ENCODE measurements at regions not wholly inside any gene's neighbourhood (a gene's known extent, or its start where the extent isn't known, plus 50 kb on each side); places are given as distances from the start of the nearest gene placed in this dataset.

GRCh38 chr2:34001557-34001956, 402.5 kb upstream of the FAM98A start:
- no peak overlapping the region for H3K27ac Mint-ChIP-seq

GRCh38 chr2:33984131-33984530, 385.0 kb upstream of the FAM98A start:
- Histone ChIP-seq H3K4me3 (replicated peaks in 1 of 3; ENCODE audit: low read depth in 2 of 3, low read length in 3 of 3) (no peak overlapping the region), H3K27me3 (ENCODE audit: control insufficient read depth in 2 of 2, insufficient read depth in 2 of 2, low read length in 2 of 2) (no peaks in the 10 kb centered on the region), H3K27ac (ENCODE audit: low read depth in 1 of 2, low read length in 2 of 2) (no peak overlapping the region), H3K4me1 (ENCODE audit: control insufficient read depth in 1 of 2, insufficient read depth in 2 of 2, low read length in 2 of 2) (no peaks in the 10 kb centered on the region), H4K20me1 (ENCODE audit: insufficient read depth, low read length) (no peaks in the 10 kb centered on the region), H2AFZ (ENCODE audit: insufficient read depth, low read depth, low read length, poor library complexity, severe bottlenecking) (no peak overlapping the region), H3K4me2 (replicated peaks; ENCODE audit: extremely low read depth, low read length, poor library complexity, severe bottlenecking) (no peak overlapping the region), H3K79me2 (ENCODE audit: insufficient read depth, low read length) (no peaks in the 10 kb centered on the region), H3K9ac (ENCODE audit: insufficient read depth, low read length, poor library complexity, severe bottlenecking) (no peak overlapping the region), H3K9me3 (replicated peaks in 1 of 2; ENCODE audit: control insufficient read depth in 1 of 2, insufficient read depth in 1 of 2, low read length in 2 of 2) (peaks cover 3% of the 10 kb centered on the region in 2 donors), H3K36me3 (replicated peaks in 1 of 2; ENCODE audit: control insufficient read depth in 1 of 2, insufficient read depth in 2 of 2, low read length in 2 of 2) (no peaks in the 10 kb centered on the region)
- Mint-ChIP-seq H3K36me3 (no peaks in the 10 kb centered on the region), H3K4me3 (no peak overlapping the region), H3K9me3 (peaks cover 0 to 9% (median 2%) of the 10 kb centered on the region in 7 donors), H3K4me1 (no peaks in the 10 kb centered on the region), H3K27me3 (ENCODE audit: low read depth in 3 of 3) (no peaks in the 10 kb centered on the region), H3K27ac (no peak overlapping the region)
- WGBS (ENCODE audit: insufficient coverage) = no CpG with 5 or more reads among the region's 2 CpGs
- TF ChIP-seq CTCF (IDR thresholded peaks at IDR 0.05) = no peak
- DNase-seq = no peak
- intact Hi-C loops (cut with micrococcal nuclease) = no loop called here

More at GRCh38 chr2:34001557-34001956, 402.5 kb upstream of the FAM98A start:
- Mint-ChIP-seq H3K9me3 (peaks cover 3 to 15% (median 8%) of the 10 kb centered on the region in 7 donors), H3K27me3 (ENCODE audit: low read depth in 3 of 3) (no peaks in the 10 kb centered on the region), H3K4me3 (no peak overlapping the region), H3K4me1 (no peaks in the 10 kb centered on the region), H3K36me3 (no peaks in the 10 kb centered on the region)
- no peak for DNase-seq
- Histone ChIP-seq H3K36me3 (replicated peaks in 1 of 2; ENCODE audit: control insufficient read depth in 1 of 2, insufficient read depth in 2 of 2, low read length in 2 of 2) (no peaks in the 10 kb centered on the region), H3K4me3 (replicated peaks in 1 of 3; ENCODE audit: low read depth in 2 of 3, low read length in 3 of 3) (no peak overlapping the region), H2AFZ (ENCODE audit: insufficient read depth, low read depth, low read length, poor library complexity, severe bottlenecking) (no peak overlapping the region), H3K9me3 (replicated peaks in 1 of 2; ENCODE audit: control insufficient read depth in 1 of 2, insufficient read depth in 1 of 2, low read length in 2 of 2) (peaks cover 8 to 10% of the 10 kb centered on the region in 2 donors), H3K27me3 (ENCODE audit: control insufficient read depth in 2 of 2, insufficient read depth in 2 of 2, low read length in 2 of 2) (no peaks in the 10 kb centered on the region), H3K9ac (ENCODE audit: insufficient read depth, low read length, poor library complexity, severe bottlenecking) (no peak overlapping the region), H3K4me2 (replicated peaks; ENCODE audit: extremely low read depth, low read length, poor library complexity, severe bottlenecking) (no peak overlapping the region), H4K20me1 (ENCODE audit: insufficient read depth, low read length) (no peaks in the 10 kb centered on the region), H3K4me1 (ENCODE audit: control insufficient read depth in 1 of 2, insufficient read depth in 2 of 2, low read length in 2 of 2) (no peaks in the 10 kb centered on the region), H3K27ac (ENCODE audit: low read depth in 1 of 2, low read length in 2 of 2) (no peak overlapping the region), H3K79me2 (ENCODE audit: insufficient read depth, low read length) (no peaks in the 10 kb centered on the region)
- WGBS (ENCODE audit: insufficient coverage) = no CpG with 5 or more reads among the region's 2 CpGs
- intact Hi-C loops (cut with micrococcal nuclease) = no loop called here
- no peak for TF ChIP-seq CTCF (IDR thresholded peaks at IDR 0.05)

Data from CD14-positive monocyte (primary cell).